ENCODE measurements at regions not wholly inside any gene's neighbourhood (a gene's known extent, or its start where the extent isn't known, plus 50 kb on each side); places are given as distances from the start of the nearest gene placed in this dataset.

GRCh38 chr10:109417803-109418202 is 505.5 kb downstream of the XPNPEP1 start:
- no peak overlapping the region for H3K4me3 ChIP-seq (ENCODE audit: control insufficient read depth, low read depth, low read length)
- DNase-seq (ENCODE audit: low read depth), result no peak
- TF ChIP-seq, protein P1, sequence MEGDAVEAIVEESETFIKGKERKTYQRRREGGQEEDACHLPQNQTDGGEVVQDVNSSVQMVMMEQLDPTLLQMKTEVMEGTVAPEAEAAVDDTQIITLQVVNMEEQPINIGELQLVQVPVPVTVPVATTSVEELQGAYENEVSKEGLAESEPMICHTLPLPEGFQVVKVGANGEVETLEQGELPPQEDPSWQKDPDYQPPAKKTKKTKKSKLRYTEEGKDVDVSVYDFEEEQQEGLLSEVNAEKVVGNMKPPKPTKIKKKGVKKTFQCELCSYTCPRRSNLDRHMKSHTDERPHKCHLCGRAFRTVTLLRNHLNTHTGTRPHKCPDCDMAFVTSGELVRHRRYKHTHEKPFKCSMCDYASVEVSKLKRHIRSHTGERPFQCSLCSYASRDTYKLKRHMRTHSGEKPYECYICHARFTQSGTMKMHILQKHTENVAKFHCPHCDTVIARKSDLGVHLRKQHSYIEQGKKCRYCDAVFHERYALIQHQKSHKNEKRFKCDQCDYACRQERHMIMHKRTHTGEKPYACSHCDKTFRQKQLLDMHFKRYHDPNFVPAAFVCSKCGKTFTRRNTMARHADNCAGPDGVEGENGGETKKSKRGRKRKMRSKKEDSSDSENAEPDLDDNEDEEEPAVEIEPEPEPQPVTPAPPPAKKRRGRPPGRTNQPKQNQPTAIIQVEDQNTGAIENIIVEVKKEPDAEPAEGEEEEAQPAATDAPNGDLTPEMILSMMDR (conservative IDR thresholded peaks at IDR 0.05; ENCODE audit: control insufficient read depth, insufficient read depth, low read depth, low read length), result no peak

DNA sequence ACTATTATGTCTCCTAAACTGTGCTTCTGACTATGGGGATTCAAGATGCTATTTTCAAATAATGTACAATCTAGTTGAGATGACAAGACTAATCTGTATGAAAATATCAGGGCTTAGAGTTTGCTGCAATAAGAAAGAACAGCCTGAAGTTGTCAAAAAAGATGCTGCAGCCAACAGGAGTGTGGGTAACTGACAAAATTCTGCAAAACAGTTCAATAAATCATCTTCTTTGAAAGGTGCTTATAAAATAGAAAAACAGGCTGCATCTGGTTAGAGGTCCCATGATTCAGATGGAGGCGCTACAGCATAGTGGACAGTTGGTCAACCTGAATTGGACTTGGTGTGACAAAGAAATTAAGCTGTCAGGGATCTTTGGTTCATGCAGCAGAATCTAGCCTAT is 511.0 kb downstream of the XPNPEP1 start:
- DNase-seq (ENCODE audit: low read depth), result no peak
- no peak overlapping the region for H3K4me3 ChIP-seq (ENCODE audit: control insufficient read depth, low read depth, low read length)
- TF ChIP-seq, protein P1 (conservative IDR thresholded peaks at IDR 0.05; ENCODE audit: control insufficient read depth, insufficient read depth, low read depth, low read length), result no peak

DNA sequence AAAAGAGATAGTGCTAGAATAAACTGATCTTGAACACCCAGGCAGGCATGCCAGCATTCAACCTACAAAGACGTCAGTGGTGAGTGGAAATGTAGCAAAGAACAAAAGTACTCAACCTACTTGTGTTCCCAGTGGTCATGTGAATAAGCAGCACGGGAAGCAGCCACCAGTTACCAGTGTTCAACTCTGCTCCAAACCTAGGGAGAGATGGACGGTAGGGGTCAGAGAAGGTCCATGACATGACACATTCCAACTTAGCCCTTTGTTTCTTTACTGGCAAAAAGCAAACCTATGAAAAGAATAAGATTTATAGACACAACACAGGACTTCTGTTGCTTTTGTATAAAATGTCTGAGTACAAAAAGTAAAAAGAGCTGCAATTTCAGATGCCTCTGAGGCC is 511.4 kb downstream of the XPNPEP1 start:
- TF ChIP-seq, protein P1 (conservative IDR thresholded peaks at IDR 0.05; ENCODE audit: control insufficient read depth, insufficient read depth, low read depth, low read length), result no peak
- no peak for DNase-seq (ENCODE audit: low read depth)
- H3K4me3 ChIP-seq (ENCODE audit: control insufficient read depth, low read depth, low read length), result no peak overlapping the region

GRCh38 chr10:109405338-109405737 is 518.0 kb downstream of the XPNPEP1 start:
- H3K4me3 ChIP-seq (ENCODE audit: control insufficient read depth, low read depth, low read length), result no peak overlapping the region
- TF ChIP-seq, protein P1 (conservative IDR thresholded peaks at IDR 0.05; ENCODE audit: control insufficient read depth, insufficient read depth, low read depth, low read length), result no peak
- DNase-seq (ENCODE audit: low read depth), result no peak

GRCh38 chr10:109403551-109403950 is 519.8 kb downstream of the XPNPEP1 start:
- H3K4me3 ChIP-seq (ENCODE audit: control insufficient read depth, low read depth, low read length), result no peak overlapping the region
- no peak for DNase-seq (ENCODE audit: low read depth)
- TF ChIP-seq, protein P1 (conservative IDR thresholded peaks at IDR 0.05; ENCODE audit: control insufficient read depth, insufficient read depth, low read depth, low read length), result no peak

GRCh38 chr10:109393425-109393824 is 529.9 kb downstream of the XPNPEP1 start:
- DNase-seq (ENCODE audit: low read depth), result no peak
- H3K4me3 ChIP-seq (ENCODE audit: control insufficient read depth, low read depth, low read length), result no peak overlapping the region
- TF ChIP-seq, protein P1 (conservative IDR thresholded peaks at IDR 0.05; ENCODE audit: control insufficient read depth, insufficient read depth, low read depth, low read length), result no peak

- TF ChIP-seq, protein P1 (conservative IDR thresholded peaks at IDR 0.05; ENCODE audit: control insufficient read depth, insufficient read depth, low read depth, low read length), result no peak
- no peak for DNase-seq (ENCODE audit: low read depth)
- H3K4me3 ChIP-seq (ENCODE audit: control insufficient read depth, low read depth, low read length), result no peak overlapping the region
These were observed 536.4 kb downstream of the XPNPEP1 start for GRCh38 chr10:109386921-109387320.

All from fibroblast of mammary gland (primary cell).